GM18520 (cell line): ENCODE measurements at regions not wholly inside any gene's neighbourhood (a gene's known extent, or its start where the extent isn't known, plus 50 kb on each side); places are given as distances from the start of the nearest gene placed in this dataset.
A peak's percentile ranks its signal among the peaks of the same experiment; 100 is the strongest.

ENCODE experiments used
- ATAC-seq: cut with Tn5 transposase; IDR thresholded peaks from one replicate; pipeline ENCODE4 v1.9.1; 2021; ENCODE audit not compliant: unreplicated experiment

- ATAC-seq = no peak
These were observed 168.8 kb upstream of the ST8SIA2 start for GRCh38 chr15:92224843-92225242.

- ATAC-seq = no peak
These were observed 167.6 kb upstream of the ST8SIA2 start for GRCh38 chr15:92226020-92226612.

DNA sequence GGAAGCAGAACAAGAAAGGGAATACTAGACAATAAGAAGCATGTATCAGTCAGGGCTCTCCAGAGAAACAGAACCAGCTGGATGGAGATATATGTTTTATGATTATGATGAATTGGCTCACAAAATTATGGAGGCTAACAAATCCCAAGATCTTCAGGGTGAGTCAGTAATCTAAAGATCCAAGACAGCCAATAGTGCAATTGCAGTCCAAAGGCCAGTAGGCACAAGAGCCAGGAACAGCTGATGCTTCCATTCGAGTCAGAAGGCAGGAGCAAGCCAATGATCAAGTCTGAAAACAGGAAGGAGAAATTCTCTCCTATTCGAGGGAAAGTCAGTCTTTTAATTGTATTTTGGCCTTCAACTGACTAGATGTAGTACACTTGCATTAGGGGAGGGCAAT, 164.9 kb upstream of the ST8SIA2 start:
- no peak for ATAC-seq

DNA sequence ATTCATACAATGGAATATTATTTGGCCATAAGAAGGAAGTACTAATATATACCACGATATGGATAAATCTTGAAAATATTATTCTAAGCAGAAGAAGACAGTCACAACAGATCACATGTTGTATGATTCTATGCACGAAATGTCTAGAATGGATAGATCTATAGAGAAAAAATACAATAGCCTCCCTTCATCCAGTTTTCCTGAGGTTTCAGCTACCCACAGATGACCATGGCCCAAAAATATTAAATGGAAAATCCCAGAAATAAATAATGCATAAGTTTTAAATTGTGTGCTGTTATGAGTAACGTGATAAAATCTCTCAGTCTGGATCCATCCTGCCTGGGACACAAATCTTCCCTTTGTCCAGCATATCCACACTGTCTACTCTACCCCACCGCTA, 162.2 kb upstream of the ST8SIA2 start:
- ATAC-seq = no peak

DNA sequence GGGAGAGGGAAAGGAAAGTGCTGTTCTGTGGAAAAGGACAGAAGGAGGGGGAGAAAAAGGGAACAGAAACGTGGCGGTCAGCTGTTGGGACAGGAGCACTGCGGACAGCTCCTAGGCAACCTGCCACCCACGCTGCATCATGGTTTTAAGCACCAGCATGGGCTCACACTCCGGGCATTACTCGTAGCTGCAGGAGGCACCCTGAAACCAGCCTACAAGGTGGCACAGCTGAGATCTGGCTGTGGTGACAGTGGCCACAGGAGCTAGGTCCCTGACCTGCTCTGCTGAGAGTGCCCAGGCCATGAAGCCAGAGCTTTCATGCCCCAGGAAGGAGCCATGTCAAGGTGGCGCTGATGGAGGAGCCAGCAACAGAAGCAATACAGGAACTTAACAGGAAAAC, 161.4 kb upstream of the ST8SIA2 start:
- ATAC-seq = no peak

DNA sequence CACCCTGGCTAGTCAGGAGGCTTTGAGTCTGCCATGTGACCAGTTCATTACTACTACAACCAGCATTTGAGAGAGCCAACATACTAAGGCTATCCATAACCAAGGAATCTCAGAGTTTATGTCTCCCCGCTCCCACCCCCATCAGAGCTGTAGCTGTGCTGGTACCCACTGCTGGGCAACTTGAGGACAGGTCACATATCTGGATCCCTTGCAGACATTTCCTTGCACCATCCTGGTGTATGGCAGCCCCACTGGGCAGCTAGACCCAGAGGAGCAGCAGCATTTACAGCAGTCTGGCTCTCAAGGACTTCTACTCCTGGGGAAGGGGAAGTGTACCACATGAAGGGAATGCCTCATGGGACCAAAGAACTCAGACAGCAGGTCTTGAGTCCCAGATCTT, 160.8 kb upstream of the ST8SIA2 start:
- ATAC-seq = no peak

- no peak for ATAC-seq
These were observed 150.5 kb upstream of the ST8SIA2 start for GRCh38 chr15:92243227-92243626.

DNA sequence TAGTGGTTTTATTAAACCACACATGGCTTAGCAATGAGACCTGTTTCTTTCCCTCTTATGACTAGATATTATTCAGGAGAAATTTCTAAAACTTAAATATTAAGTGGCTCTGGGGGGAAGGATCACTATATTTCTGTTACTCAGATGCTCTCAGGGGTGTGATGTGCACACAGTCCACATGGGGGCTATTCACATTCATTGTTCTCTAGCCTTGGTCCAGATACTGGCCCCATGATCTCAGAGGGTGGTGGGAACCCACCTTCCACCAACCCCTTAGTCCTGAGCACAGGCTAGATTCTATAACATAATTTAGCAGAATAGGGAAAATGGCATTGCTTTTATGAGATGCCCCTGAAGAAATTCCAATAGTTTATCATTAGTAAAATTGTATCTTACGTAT, 149.0 kb upstream of the ST8SIA2 start:
- no peak for ATAC-seq

- ATAC-seq = no peak
These were observed 145.9 kb upstream of the ST8SIA2 start for GRCh38 chr15:92247649-92248242.

DNA sequence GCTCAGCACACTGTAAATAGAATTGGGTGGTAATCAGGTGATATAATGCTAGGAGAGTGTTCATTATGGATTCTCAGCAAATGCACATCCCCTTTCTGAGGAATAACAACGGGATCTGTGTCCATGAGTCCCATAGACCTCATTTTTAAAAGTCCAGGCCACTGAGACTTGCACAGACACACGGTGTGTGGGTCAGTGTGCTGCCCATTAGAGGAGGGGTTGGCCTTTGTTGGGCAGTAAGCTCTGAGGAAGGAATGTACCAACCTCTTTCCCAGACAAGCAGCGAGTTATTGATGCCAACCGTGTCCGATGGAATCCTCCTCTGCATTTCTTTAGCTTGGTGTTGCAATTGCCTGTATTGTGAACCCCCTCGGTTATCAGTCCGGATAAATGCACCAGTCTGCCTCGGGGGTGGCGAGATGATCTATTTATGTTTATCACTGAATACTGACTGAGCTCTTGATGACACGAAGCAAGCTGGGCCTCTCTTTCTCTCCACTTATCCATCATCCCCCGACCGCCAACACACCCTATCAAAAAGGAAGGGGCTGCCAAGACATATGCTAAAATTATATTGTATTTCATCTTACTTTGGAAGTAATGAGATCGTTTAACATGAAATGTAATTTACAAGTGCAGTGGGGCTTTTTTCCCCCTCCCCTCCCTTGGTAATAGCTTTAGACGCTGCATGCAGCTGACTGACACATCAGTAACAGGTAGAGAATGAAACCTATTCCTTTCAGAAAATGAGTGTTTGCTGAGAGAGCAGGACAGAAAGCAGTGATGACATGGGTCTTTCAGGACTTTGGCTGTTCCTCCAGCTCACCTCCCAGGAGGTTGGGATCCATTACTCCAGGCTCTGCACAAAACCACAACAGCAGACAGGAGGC, 126.6 kb upstream of the ST8SIA2 start:
- ATAC-seq = no peak

GRCh38 chr15:92268900-92269299, 124.8 kb upstream of the ST8SIA2 start:
- no peak for ATAC-seq

- no peak for ATAC-seq
These were observed 122.5 kb upstream of the ST8SIA2 start for GRCh38 chr15:92271179-92271578.

GRCh38 chr15:92272106-92272505, 121.6 kb upstream of the ST8SIA2 start:
- ATAC-seq = no peak

DNA sequence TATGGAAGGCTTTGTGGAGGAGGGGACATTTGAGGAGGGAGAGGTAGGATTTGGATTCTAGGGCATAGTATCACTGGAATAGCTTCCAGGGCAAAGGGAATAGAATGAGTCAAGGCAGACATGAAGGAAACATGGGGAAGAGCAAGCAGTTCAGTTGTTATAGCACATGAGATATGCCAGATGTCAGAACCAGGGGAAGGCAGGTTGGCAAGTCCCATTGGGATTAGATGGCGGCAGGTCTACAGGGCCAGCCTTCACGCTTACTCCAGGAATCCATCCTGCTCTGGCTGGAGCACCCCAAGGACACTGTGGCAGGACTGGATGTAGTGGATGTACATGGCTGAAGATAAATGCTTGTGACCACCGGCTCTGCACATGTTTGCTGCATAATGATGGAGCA, 120.4 kb upstream of the ST8SIA2 start:
- ATAC-seq = no peak

- ATAC-seq = no peak
These were observed 120.0 kb upstream of the ST8SIA2 start for GRCh38 chr15:92273723-92274122.

DNA sequence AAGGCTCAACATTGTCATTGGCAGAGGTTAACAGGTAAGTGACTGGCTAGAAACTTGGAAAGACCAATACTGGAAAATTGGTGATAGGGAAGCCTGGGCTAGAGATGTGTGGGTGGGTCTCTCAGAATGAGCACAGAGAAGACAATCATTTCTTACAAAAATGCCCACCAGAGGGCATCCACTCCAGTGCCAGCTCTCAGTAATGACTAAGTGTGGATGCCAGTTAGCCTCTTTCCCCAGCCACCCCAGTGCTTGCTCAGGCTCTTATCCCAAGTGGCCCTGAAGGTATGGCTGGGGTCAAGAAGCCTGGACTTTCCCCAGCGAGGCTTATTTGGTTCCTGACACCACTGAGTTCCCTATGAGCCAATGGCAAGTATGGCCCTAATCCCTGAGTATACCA, 115.9 kb upstream of the ST8SIA2 start:
- no peak for ATAC-seq

DNA sequence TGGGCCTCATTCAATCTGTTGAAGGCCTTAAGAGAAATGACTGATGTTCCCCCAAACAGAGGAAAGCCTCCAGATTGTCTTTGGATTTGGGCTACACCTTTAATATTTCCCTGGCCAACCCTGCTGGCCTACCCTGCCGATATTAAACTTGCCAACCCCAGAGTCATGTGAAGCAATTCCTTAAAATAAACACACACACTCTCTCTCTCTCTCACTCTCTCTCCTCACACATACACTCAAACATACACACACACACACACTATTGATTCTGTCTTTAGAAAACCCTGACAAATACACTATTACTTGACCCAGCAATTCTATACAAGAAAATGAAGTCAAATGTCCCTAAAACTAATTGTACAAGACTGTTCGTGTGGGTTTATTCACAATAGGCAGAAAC, 109.9 kb upstream of the ST8SIA2 start:
- no peak for ATAC-seq

- peak; percentile 79 for ATAC-seq
These were observed 104.9 kb upstream of the ST8SIA2 start for GRCh38 chr15:92288755-92289154.

GRCh38 chr15:92289733-92290132, 103.9 kb upstream of the ST8SIA2 start:
- no peak for ATAC-seq

DNA sequence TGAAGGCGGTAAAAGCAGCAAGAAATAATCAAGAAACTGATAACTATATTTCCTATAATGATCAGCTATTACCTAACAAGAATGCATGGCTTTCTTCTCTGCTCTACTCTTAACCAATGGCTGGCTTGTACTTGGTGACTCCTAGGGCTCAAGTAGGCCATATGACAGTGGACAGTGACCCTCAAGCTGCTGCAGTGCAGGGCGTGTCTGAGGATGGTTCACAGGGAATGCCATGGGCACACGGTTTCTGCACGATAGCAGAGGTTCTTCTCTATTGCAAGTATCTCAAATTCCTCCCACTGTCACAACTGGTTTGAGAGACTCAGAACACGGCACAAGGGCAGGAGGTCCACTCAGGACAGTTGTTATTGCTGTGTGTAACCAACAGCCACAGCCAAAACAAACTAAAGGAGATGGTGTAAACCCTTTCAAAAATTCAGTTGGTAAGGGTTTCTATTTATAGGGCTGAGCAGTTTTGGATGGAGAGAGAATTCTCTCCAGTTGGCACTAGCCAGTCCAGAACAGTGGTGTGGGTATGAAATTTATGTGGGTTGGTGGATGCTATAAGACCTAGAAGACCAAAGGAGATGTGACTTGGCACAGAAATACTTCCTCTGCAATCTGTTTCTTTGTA, 103.2 kb upstream of the ST8SIA2 start:
- ATAC-seq = no peak

DNA sequence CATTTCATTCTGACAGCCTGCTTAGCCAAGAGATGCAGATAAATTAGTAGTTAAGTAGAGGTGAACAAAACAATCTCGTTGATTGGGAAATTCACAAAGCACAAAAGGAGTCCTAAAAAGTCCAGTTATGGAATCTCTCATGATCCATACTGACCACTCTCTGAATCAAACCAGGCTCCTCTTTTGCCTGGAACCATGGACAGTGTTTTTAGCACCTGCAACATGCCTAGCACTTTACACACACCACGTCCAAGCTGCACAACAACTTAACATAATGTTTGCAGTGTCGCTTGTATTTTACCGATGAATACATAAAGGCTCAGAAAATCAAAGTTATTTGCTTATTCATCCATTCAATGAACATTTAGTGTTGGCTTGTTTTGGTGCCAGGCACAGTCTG, 101.8 kb upstream of the ST8SIA2 start:
- ATAC-seq = no peak

- ATAC-seq = no peak
These were observed 98.9 kb upstream of the ST8SIA2 start for GRCh38 chr15:92294759-92295158.
